ENCODE measurements at regions not wholly inside any gene's neighbourhood (a gene's known extent, or its start where the extent isn't known, plus 50 kb on each side); places are given as distances from the start of the nearest gene placed in this dataset.

DNA sequence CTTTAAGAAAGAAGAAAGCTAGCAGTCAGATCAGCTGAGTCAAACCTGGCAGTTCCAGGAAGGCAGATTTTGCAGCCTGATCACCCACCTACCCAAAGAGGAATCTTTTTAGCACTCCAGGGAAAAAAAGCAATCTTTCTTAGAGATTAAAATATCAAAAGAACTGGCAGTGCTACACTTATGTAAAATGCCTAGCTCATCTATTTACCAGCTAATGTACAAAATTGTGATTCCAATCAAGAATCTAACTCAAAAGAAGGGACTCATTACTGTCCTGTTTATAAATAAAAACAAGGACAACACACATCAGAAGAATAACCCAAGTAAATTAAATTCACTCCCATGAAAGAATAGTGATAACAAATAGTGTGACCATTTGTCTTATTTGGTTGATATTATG, 222.4 kb upstream of the ERCC4 start:
- TF ChIP-seq POLR2AphosphoS5 (IDR thresholded peaks at IDR 0.05), result no peak
- TF ChIP-seq, protein P1, sequence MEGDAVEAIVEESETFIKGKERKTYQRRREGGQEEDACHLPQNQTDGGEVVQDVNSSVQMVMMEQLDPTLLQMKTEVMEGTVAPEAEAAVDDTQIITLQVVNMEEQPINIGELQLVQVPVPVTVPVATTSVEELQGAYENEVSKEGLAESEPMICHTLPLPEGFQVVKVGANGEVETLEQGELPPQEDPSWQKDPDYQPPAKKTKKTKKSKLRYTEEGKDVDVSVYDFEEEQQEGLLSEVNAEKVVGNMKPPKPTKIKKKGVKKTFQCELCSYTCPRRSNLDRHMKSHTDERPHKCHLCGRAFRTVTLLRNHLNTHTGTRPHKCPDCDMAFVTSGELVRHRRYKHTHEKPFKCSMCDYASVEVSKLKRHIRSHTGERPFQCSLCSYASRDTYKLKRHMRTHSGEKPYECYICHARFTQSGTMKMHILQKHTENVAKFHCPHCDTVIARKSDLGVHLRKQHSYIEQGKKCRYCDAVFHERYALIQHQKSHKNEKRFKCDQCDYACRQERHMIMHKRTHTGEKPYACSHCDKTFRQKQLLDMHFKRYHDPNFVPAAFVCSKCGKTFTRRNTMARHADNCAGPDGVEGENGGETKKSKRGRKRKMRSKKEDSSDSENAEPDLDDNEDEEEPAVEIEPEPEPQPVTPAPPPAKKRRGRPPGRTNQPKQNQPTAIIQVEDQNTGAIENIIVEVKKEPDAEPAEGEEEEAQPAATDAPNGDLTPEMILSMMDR (IDR thresholded peaks at IDR 0.05), result no peak

Data from sigmoid colon (tissue), 4 donors.